ENCODE measurements at regions not wholly inside any gene's neighbourhood (a gene's known extent, or its start where the extent isn't known, plus 50 kb on each side); places are given as distances from the start of the nearest gene placed in this dataset.

DNA sequence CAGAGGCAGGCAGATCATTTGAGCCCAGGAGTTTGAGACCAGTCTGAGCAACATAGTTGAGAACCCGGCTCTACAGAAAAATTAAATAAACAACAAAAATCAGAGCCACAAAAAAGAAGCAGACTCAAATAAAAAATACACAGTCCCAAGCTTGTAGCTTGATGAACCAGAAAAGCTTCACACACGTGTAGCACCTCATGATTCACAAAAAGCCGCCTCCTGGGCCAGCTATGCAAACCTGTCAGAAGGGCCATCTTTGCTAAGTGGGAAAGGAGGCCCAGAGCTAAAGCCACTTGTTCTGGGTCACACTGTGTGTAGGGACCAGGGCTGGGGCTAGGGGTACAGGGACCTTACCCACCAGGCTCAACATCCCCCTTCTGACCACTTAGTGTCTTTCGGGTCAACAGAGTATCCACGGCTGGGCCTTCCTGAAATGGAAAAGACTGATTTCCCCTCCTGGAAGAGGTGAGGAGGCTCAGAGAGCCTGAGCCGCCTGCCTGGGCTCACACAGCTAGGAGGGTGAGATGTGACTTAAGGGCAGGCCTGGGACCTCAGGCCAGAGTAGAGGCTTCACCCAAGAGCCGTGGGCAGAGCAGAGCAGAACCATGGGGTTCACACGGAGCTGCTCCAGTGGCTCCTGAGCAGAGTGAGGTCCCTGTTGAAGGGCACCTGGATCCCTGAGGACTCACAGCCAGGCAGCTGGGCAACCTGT is 269.6 kb downstream of the PARN start:
- DNase-seq = no peak

- DNase-seq = no peak
These were observed 271.3 kb downstream of the PARN start for GRCh38 chr16:14358697-14359305.

GRCh38 chr16:14357328-14357727 is 272.7 kb downstream of the PARN start:
- no peak for DNase-seq

GRCh38 chr16:14356064-14356463 is 274.0 kb downstream of the PARN start:
- no peak for DNase-seq

DNA sequence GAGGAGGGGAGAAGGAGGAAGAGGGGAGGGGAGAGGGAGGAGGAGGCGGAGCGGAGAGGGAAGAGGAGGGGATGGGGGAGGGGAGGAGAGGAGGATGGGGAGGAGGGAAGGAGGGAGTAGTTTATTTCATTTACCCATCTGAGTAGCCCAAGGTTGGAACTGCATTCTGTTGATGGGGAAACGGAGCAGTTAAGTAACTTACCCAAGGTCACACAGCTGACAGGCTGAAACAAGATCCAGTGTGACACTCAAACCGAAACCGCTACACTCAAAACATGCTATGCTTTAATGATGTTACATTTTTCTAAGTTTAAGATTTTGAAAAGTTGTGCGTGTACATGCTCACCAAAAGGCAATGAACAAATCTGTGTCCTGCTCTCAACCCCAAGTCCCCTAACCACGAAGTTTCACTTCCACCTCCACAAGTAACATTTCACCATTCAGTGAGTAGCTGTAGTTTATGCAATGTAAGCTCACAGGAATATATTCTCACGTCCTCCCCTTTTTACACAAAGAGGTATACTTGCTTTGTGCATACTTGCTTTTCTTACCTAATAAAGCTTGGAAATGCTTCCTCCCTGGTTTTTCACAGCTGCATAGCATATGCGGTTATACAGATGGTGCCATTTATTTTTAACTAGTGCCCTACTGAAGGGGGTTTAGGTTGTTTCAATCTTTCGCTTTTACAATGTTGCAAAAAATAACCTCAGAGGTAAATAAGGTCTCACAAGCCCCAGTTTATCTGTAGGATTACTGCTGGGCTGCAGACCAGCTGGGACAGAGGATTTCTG is 275.3 kb downstream of the PARN start:
- peak; percentile 81 to 86 for DNase-seq

GRCh38 chr16:14353340-14353739 is 276.7 kb downstream of the PARN start:
- DNase-seq = no peak

DNA sequence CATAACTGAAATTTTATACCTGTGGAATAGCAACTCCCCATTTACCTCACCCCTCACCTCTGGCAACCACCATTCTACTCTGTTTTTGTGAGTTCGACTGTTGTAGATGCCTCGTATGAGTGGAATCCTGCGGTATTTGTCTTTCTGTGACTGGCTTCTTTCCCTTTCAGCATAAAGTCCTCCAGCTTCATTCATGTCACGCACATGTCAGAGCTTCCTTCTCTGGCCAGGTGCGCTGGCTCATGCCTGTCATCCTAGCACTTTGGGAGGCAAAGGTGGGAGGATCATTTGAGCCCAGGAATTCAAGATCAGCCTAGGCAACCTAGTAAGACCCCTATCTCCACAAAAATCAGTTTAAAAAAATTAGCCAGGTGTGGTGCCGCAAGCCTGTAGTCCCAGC is 278.4 kb downstream of the PARN start:
- DNase-seq = no peak

DNA sequence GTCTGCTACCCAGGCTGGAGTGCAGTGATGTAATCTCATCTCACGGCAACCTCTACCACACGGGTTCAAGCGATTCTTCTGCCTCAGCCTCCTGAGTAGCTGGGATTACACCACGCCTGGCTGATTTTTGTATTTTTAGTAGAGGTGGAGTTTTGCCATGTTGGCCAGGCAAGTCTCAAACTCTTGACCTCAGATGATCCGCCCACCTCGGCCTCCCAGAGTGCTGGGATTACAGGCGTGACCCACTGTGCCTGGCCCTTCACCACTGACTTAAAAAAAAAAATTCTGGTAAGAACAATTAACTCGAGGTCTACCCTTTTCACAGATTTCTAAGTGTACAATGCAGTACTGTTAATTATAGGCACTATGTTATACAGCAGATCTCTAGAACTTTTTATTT is 279.4 kb downstream of the PARN start:
- no peak for DNase-seq

GRCh38 chr16:14350081-14350480 is 279.0 kb downstream of the MRTFB start:
- no peak for DNase-seq

- no peak for DNase-seq
These were observed 276.6 kb downstream of the MRTFB start for GRCh38 chr16:14347706-14348105.

GRCh38 chr16:14346278-14347142 is 275.4 kb downstream of the MRTFB start:
- DNase-seq = no peak

GRCh38 chr16:14345512-14346115 is 274.5 kb downstream of the MRTFB start:
- DNase-seq = peak; percentile 10 to 28

- no peak for DNase-seq
These were observed 273.8 kb downstream of the MRTFB start for GRCh38 chr16:14344945-14345344.

DNA sequence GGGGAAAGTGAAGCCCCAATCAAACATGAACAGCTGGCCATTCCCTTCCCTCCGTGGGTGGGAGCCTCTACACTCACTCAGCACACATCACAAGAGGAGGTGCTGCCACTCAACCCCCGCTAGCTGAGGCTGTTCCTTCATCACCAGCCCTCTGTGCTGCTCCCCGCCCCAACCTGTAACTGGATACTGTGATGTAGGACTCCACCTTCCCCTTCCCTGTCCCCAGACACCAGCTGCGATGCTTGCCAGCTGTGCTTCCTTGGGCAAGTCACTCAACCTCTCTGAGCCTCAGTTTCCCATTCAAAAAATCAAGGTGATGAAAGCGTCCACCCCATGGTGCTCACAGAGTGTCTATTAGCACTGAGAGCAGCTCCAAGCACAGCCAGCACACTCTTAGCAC is 273.2 kb downstream of the MRTFB start:
- no peak for DNase-seq

GRCh38 chr16:14341324-14342225 is 270.5 kb downstream of the MRTFB start:
- DNase-seq = no peak

DNA sequence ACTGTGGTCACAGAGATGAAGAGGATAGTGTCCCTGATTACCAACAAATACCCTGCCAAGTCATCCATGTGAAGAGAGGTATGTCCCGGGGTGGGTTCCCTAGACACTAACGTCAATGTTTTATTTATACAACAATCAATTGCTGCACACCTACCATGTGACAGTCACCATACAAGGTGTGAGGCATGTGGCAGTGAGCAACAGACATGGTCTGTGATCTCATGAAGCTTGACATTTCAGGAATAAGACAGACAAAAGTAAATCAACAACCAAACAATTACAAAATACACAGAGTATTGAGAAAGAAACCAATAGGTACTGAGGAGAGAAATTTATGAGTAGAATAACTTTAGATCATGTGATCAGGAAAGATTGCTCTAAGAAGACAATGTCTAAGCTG is 268.6 kb downstream of the MRTFB start:
- no peak for DNase-seq

DNA sequence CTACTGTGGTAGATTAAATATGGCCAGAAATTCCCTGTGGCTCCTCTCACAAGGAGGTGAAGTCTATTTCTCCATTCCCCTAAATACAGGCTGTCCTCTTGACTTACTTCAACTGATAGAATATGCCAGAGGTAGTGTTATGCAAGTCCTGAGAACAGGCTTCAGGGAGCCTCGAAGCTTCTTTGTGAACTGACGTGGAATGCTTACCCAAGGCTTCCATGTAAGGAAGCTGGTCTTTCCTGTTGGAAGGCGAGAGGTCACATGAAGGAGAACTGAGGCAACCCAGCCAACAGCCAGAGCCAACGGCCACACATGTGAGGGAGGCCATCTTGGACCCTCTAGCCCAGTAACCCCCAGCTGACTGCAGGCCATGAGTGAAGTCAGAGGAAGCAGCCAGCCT is 267.9 kb downstream of the MRTFB start:
- DNase-seq = no peak

GRCh38 chr16:14338236-14338635 is 267.1 kb downstream of the MRTFB start:
- DNase-seq = no peak

DNA sequence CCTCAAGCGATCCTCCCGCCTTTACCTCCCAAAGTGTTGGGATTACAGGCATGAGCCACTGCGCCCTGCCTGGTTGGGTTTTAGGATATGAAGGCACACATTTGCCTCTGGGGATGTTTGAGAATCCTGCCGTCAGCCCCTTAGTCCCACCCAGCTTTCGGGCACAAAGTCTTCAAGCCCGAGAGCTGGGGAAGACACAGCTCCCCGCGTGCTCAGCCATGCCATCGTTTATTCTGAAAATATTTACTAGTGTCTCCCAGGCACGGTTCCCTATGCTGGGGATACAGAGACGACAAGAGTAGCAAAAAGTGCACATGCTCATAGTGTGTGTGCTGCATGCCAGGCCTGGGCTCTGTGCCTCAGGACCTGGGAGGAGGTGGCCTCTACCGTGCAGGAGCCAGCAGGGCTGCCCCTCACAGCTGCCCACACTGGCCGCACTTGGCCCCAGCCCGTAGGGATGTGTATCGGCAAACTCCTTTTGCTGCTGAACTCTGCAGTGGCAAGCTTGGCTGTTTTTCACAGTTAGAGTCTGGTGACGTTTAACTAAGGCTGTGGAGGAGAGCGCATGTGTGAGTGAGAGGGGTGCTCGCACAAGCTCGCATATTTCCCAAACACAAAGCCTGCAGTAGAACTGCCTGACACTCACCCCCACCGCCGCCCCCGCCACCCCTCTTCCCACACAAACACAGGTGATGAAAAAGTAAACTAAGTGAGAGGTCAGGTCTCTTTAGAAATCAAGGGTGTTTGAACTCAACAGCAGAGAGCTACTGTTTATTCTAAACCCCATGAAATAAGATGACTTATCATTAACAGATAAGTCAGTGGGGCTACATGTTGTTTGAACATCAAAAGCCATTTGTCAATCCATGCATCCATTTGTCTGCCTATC is 266.4 kb downstream of the MRTFB start:
- no peak for DNase-seq

GRCh38 chr16:14335297-14335696 is 264.2 kb downstream of the MRTFB start:
- DNase-seq = no peak
